OCI-LY7 (cell line): ENCODE measurements at regions not wholly inside any gene's neighbourhood (a gene's known extent, or its start where the extent isn't known, plus 50 kb on each side); places are given as distances from the start of the nearest gene placed in this dataset.

ENCODE experiments used
- BruUV-seq: library from RNA; stranded (reverse); fragments of 400-500 nt; replicated peaks from 2 replicates; lab custom pipeline; 2021; lab: Mats Ljungman, UMichigan
- CTCF ChIA-PET: fragments of 300-600 bp; sonication (Branson Sonifier 250); formaldehyde crosslinking; loops from one replicate; lab custom pipeline; 2022; ENCODE audit warnings: antibody characterized with exemption; ENCODE audit not compliant: unreplicated experiment; lab: Charles Lee
- POLR2A ChIA-PET: fragments of 300-600 bp; sonication (Branson Sonifier 250); formaldehyde crosslinking; loops from one replicate; lab custom pipeline; 2022; ENCODE audit warnings: antibody characterized with exemption; lab: Charles Lee
- DNase-seq: peaks from one replicate; pipeline ENCODE4 v3.0.0-alpha.2; 2015; ENCODE audit warnings: low spot score
- H2AFZ ChIP-seq: fragments of 200-600 bp; sonication (generic), shearing (Covaris generic); 2 replicates; pipeline ENCODE4 v1.6.1; 2014; ENCODE audit warnings: mild to moderate bottlenecking, antibody characterized with exemption, low read length, moderate library complexity
- H3K27ac ChIP-seq: fragments of 200-600 bp; sonication (generic); 2 replicates; pipeline ENCODE4 v1.5.1; 2014; ENCODE audit warnings: mixed run types, low read depth, mild to moderate bottlenecking, moderate library complexity, low read length, inconsistent platforms; ENCODE audit not compliant: poor library complexity, severe bottlenecking
- H3K36me3 ChIP-seq: fragments of 200-600 bp; sonication (generic); 2 replicates; pipeline ENCODE4 v1.6.1; 2014; ENCODE audit warnings: mild to moderate bottlenecking, antibody characterized with exemption, low read length, moderate library complexity, mixed read lengths; ENCODE audit not compliant: insufficient read depth
- H3K4me1 ChIP-seq: fragments of 200-600 bp; sonication (generic); 2 replicates; pipeline ENCODE4 v1.5.1; 2014; ENCODE audit warnings: mild to moderate bottlenecking, low read length; ENCODE audit not compliant: insufficient read depth, poor library complexity, severe bottlenecking
- H3K4me2 ChIP-seq: fragments of 200-600 bp; sonication (generic); 2 replicates; pipeline ENCODE4 v1.6.1; 2014; ENCODE audit warnings: mild to moderate bottlenecking, low read length
- H3K4me3 ChIP-seq: fragments of 200-600 bp; sonication (generic); 2 replicates; pipeline ENCODE4 v1.5.1; 2014; ENCODE audit warnings: mild to moderate bottlenecking, low read depth, low read length; ENCODE audit not compliant: poor library complexity, severe bottlenecking
- H3K79me2 ChIP-seq: fragments of 200-600 bp; sonication (generic); 2 replicates; pipeline ENCODE4 v1.6.1; 2016; ENCODE audit warnings: low read depth, mild to moderate bottlenecking, low read length, moderate library complexity, mixed read lengths; ENCODE audit not compliant: insufficient read depth
- H3K9me2 ChIP-seq: fragments of 200-600 bp; sonication (generic); 2 replicates; pipeline ENCODE4 v1.6.1; 2016; ENCODE audit warnings: mild to moderate bottlenecking, low read length, mixed read lengths; ENCODE audit not compliant: insufficient read depth
- H3K9me3 ChIP-seq: fragments of 200-600 bp; sonication (generic); 2 replicates; pipeline ENCODE4 v1.6.1; 2014; ENCODE audit warnings: mild to moderate bottlenecking, mixed run types, low read length, mixed read lengths
- H4K20me1 ChIP-seq: fragments of 200-600 bp; sonication (generic); 2 replicates; pipeline ENCODE4 v1.6.1; 2014; ENCODE audit warnings: mild to moderate bottlenecking, antibody characterized with exemption, low read length, moderate library complexity, mixed read lengths; ENCODE audit not compliant: insufficient read depth
- EZH2phosphoT487 ChIP-seq: fragments of 200-600 bp; sonication (generic); IDR thresholded peaks from 2 replicates; pipeline ENCODE4 v1.6.1; 2018; ENCODE audit warnings: low read depth, borderline replicate concordance, mild to moderate bottlenecking, mixed run types, antibody characterized with exemption, low read length, moderate library complexity, mixed read lengths
- intact Hi-C: fragments of 100-400 bp; cut with micrococcal nuclease; formaldehyde crosslinking; loops from one replicate; pipeline ENCODE4 v1.10.0; 2022; ENCODE audit not compliant: unreplicated experiment
- TF ChIP-seq, protein P1 (sequence below): fragments of 200-600 bp; sonication (generic); conservative IDR thresholded peaks from 2 replicates; pipeline ENCODE4 v1.5.1; 2014; ENCODE audit warnings: mild to moderate bottlenecking, antibody characterized with exemption, low read length, moderate library complexity, mixed read lengths

GRCh38 chr14:56741325-56741724 is 69.0 kb downstream of the OTX2 start:
- no peaks in the 10 kb centered on the region for H4K20me1 ChIP-seq
- H3K27ac ChIP-seq: no peak overlapping the region
- DNase-seq: no peak
- no peaks in the 10 kb centered on the region for H3K4me1 ChIP-seq
- ChIA-PET CTCF (no interaction called here), POLR2A (no interaction called here)
- H3K36me3 ChIP-seq: no peaks in the 10 kb centered on the region
- no peak overlapping the region for H2AFZ ChIP-seq
- BruUV-seq: no TSS peak
- H3K9me3 ChIP-seq: no peaks in the 10 kb centered on the region
- no peaks in the 10 kb centered on the region for H3K9me2 ChIP-seq
- no peak overlapping the region for H3K4me2 ChIP-seq
- no peak for TF ChIP-seq EZH2phosphoT487
- TF ChIP-seq, protein P1, sequence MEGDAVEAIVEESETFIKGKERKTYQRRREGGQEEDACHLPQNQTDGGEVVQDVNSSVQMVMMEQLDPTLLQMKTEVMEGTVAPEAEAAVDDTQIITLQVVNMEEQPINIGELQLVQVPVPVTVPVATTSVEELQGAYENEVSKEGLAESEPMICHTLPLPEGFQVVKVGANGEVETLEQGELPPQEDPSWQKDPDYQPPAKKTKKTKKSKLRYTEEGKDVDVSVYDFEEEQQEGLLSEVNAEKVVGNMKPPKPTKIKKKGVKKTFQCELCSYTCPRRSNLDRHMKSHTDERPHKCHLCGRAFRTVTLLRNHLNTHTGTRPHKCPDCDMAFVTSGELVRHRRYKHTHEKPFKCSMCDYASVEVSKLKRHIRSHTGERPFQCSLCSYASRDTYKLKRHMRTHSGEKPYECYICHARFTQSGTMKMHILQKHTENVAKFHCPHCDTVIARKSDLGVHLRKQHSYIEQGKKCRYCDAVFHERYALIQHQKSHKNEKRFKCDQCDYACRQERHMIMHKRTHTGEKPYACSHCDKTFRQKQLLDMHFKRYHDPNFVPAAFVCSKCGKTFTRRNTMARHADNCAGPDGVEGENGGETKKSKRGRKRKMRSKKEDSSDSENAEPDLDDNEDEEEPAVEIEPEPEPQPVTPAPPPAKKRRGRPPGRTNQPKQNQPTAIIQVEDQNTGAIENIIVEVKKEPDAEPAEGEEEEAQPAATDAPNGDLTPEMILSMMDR: no peak
- no peak overlapping the region for H3K4me3 ChIP-seq
- intact Hi-C loops: no loop called here
- no peaks in the 10 kb centered on the region for H3K79me2 ChIP-seq

- no peaks in the 10 kb centered on the region for H3K4me1 ChIP-seq
- TF ChIP-seq, protein P1: no peak
- TF ChIP-seq EZH2phosphoT487: no peak
- intact Hi-C loops: no loop called here
- H3K79me2 ChIP-seq: no peaks in the 10 kb centered on the region
- H3K9me3 ChIP-seq: no peaks in the 10 kb centered on the region
- no peak overlapping the region for H2AFZ ChIP-seq
- H3K4me2 ChIP-seq: no peak overlapping the region
- DNase-seq: no peak
- H3K4me3 ChIP-seq: no peak overlapping the region
- ChIA-PET POLR2A (no interaction called here), CTCF (no interaction called here)
- no peak overlapping the region for H3K27ac ChIP-seq
- no peaks in the 10 kb centered on the region for H3K9me2 ChIP-seq
- H3K36me3 ChIP-seq: no peaks in the 10 kb centered on the region
- BruUV-seq: no TSS peak
- H4K20me1 ChIP-seq: no peaks in the 10 kb centered on the region
Observed at GRCh38 chr14:56738020-56738419, 72.3 kb downstream of the OTX2 start.

- Histone ChIP-seq H3K4me3 (no peak overlapping the region), H4K20me1 (no peaks in the 10 kb centered on the region), H3K27ac (no peak overlapping the region), H3K36me3 (no peaks in the 10 kb centered on the region), H3K9me2 (no peaks in the 10 kb centered on the region), H3K4me2 (no peak overlapping the region), H3K79me2 (no peaks in the 10 kb centered on the region), H2AFZ (no peak overlapping the region), H3K9me3 (no peaks in the 10 kb centered on the region), H3K4me1 (no peaks in the 10 kb centered on the region)
- POLR2A ChIA-PET: interaction anchor here (0.5 kb wide), 1 partner anchor 716 kb away, joined by 3 read pairs; no protein-coding TSS in a partner anchor
- no TSS peak for BruUV-seq
- TF ChIP-seq, protein P1: no peak
- DNase-seq: no peak
- CTCF ChIA-PET: no interaction called here
- intact Hi-C loops: no loop called here
Observed at GRCh38 chr14:56733396-56733795, 76.9 kb downstream of the OTX2 start.
